H9 (cell line): ENCODE measurements at regions not wholly inside any gene's neighbourhood (a gene's known extent, or its start where the extent isn't known, plus 50 kb on each side); places are given as distances from the start of the nearest gene placed in this dataset.

Source experiments
- DNase-seq: peaks from one replicate; pipeline ENCODE4 v3.0.0-alpha.2; 2017
- H2AFZ ChIP-seq: one replicate; pipeline ENCODE4 v1.6.1; 2013; ENCODE audit warnings: mild to moderate bottlenecking, low read length, control low read depth, moderate library complexity
- H2AK5ac ChIP-seq: 2 replicates; pipeline ENCODE4 v1.6.1; 2013; ENCODE audit warnings: low read length, control low read depth, mixed read lengths; ENCODE audit not compliant: insufficient read length
- H2BK120ac ChIP-seq: one replicate; pipeline ENCODE4 v1.6.1; 2013; ENCODE audit warnings: low read depth, mild to moderate bottlenecking, low read length, control low read depth, inconsistent platforms; ENCODE audit not compliant: poor library complexity, severe bottlenecking
- H2BK12ac ChIP-seq: 2 replicates; pipeline ENCODE4 v1.6.1; 2013; ENCODE audit warnings: low read length, control low read depth, mixed read lengths, low read depth; ENCODE audit not compliant: insufficient read length
- H2BK15ac ChIP-seq: 2 replicates; pipeline ENCODE4 v1.6.1; 2013; ENCODE audit warnings: low read depth, low read length, control low read depth
- H2BK20ac ChIP-seq: one replicate; pipeline ENCODE4 v1.6.1; 2013; ENCODE audit warnings: low read depth, mild to moderate bottlenecking, low read length, control low read depth, inconsistent platforms; ENCODE audit not compliant: poor library complexity, severe bottlenecking
- H2BK5ac ChIP-seq: 2 replicates; pipeline ENCODE4 v1.6.1; 2013; ENCODE audit warnings: low read length, control low read depth, mixed read lengths; ENCODE audit not compliant: insufficient read length
- H3K14ac ChIP-seq: 2 replicates; pipeline ENCODE4 v1.6.1; 2013; ENCODE audit warnings: low read length, control low read depth; ENCODE audit not compliant: insufficient read depth
- H3K18ac ChIP-seq: 2 replicates; pipeline ENCODE4 v1.6.1; 2013; ENCODE audit warnings: low read depth, mild to moderate bottlenecking, mixed read lengths, low read length, control low read depth; ENCODE audit not compliant: insufficient read length
- H3K23ac ChIP-seq: 2 replicates; pipeline ENCODE4 v1.6.1; 2013; ENCODE audit warnings: low read length, control low read depth, mixed read lengths, low read depth; ENCODE audit not compliant: insufficient read length
- H3K23me2 ChIP-seq: 2 replicates; pipeline ENCODE4 v1.6.1; 2013; ENCODE audit warnings: low read depth, mild to moderate bottlenecking, mixed read lengths, low read length, control low read depth; ENCODE audit not compliant: insufficient read length, poor library complexity, severe bottlenecking
- H3K27ac ChIP-seq: 2 replicates; pipeline ENCODE4 v1.5.1; 2013; ENCODE audit warnings: low read length, control low read depth, mixed read lengths, low read depth; ENCODE audit not compliant: insufficient read length
- H3K27me3 ChIP-seq: 2 replicates; pipeline ENCODE4 v1.6.1; 2013; ENCODE audit warnings: low read length, control low read depth, inconsistent platforms; ENCODE audit not compliant: insufficient read depth
- H3K4ac ChIP-seq: 2 replicates; pipeline ENCODE4 v1.6.1; 2013; ENCODE audit warnings: low read depth, mild to moderate bottlenecking, control low read depth, inconsistent platforms, low read length, moderate library complexity
- H3K4me1 ChIP-seq: 2 replicates; pipeline ENCODE4 v1.6.1; 2013; ENCODE audit warnings: low read length, control low read depth, inconsistent platforms; ENCODE audit not compliant: insufficient read depth
- H3K4me2 ChIP-seq: 2 replicates; pipeline ENCODE4 v1.6.1; 2013; ENCODE audit warnings: low read length, control low read depth, mixed read lengths; ENCODE audit not compliant: insufficient read length, insufficient read depth
- H3K56ac ChIP-seq: 2 replicates; pipeline ENCODE4 v1.6.1; 2013; ENCODE audit warnings: low read depth, mild to moderate bottlenecking, mixed read lengths, low read length, control low read depth; ENCODE audit not compliant: insufficient read length
- H3K79me1 ChIP-seq: 2 replicates; pipeline ENCODE4 v1.6.1; 2013; ENCODE audit warnings: low read depth, mild to moderate bottlenecking, moderate library complexity, low read length, control low read depth, inconsistent platforms; ENCODE audit not compliant: insufficient read depth, poor library complexity, severe bottlenecking
- H3K79me2 ChIP-seq: 2 replicates; pipeline ENCODE4 v1.6.1; 2013; ENCODE audit warnings: low read length, control low read depth, inconsistent platforms; ENCODE audit not compliant: insufficient read depth
- H3K9ac ChIP-seq: 2 replicates; pipeline ENCODE4 v1.6.1; 2013; ENCODE audit warnings: low read length, control low read depth, mixed read lengths; ENCODE audit not compliant: insufficient read length; ENCODE audit errors: extremely low read depth
- H3K9me3 ChIP-seq: one replicate; pipeline ENCODE4 v1.6.1; 2013; ENCODE audit warnings: low read depth, low read length, inconsistent platforms; ENCODE audit not compliant: control insufficient read depth
- H3T11ph ChIP-seq: one replicate; pipeline ENCODE4 v1.6.1; 2013; ENCODE audit warnings: mild to moderate bottlenecking, low read length, control low read depth, inconsistent platforms
- H4K20me1 ChIP-seq: one replicate; pipeline ENCODE4 v1.6.1; 2013; ENCODE audit not compliant: control insufficient read depth, insufficient read length, insufficient read depth
- H4K5ac ChIP-seq: 2 replicates; pipeline ENCODE4 v1.6.1; 2013; ENCODE audit warnings: low read depth, mild to moderate bottlenecking, mixed read lengths, low read length, control low read depth; ENCODE audit not compliant: insufficient read length
- H4K8ac ChIP-seq: replicated peaks from 2 replicates; pipeline ENCODE4 v1.6.1; 2013; ENCODE audit warnings: low read length, control low read depth, mixed read lengths, low read depth; ENCODE audit not compliant: insufficient read length
- H4K91ac ChIP-seq: 2 replicates; pipeline ENCODE4 v1.6.1; 2013; ENCODE audit warnings: low read depth, mild to moderate bottlenecking, moderate library complexity, mixed read lengths, low read length, control low read depth; ENCODE audit not compliant: insufficient read length
- H3K27ac Mint-ChIP-seq, 3 experiments: 2 replicates in 2 of 3; 3 replicates in 1 of 3; pipeline ENCODE4 v1.8.0; 2020 to 2021; ENCODE audit warnings: mixed read lengths in 3 of 3, mild to moderate bottlenecking in 1 of 3, moderate library complexity in 1 of 3
- H3K27me3 Mint-ChIP-seq: 2 replicates; pipeline ENCODE4 v1.8.0; 2021; ENCODE audit warnings: low read depth, mild to moderate bottlenecking, moderate library complexity, mixed read lengths
- H3K36me3 Mint-ChIP-seq, 3 experiments: 2 replicates in 2 of 3; 3 replicates in 1 of 3; pipeline ENCODE4 v1.8.0; 2020 to 2021; ENCODE audit warnings: low read depth in 3 of 3, mixed read lengths in 3 of 3; ENCODE audit not compliant: insufficient read depth in 1 of 3
- H3K4me1 Mint-ChIP-seq, 2 experiments: 2 replicates each; pipeline ENCODE4 v1.8.0; 2020; ENCODE audit warnings: mixed read lengths in 2 of 2
- H3K4me3 Mint-ChIP-seq, 2 experiments: 2 replicates in 1 of 2; 3 replicates in 1 of 2; pipeline ENCODE4 v1.8.0; 2020 to 2021; ENCODE audit warnings: mild to moderate bottlenecking in 2 of 2, mixed read lengths in 2 of 2, moderate library complexity in 1 of 2
- H3K9me3 Mint-ChIP-seq, 2 experiments: 2 replicates in 1 of 2; 3 replicates in 1 of 2; pipeline ENCODE4 v1.8.0; 2020; ENCODE audit warnings: mild to moderate bottlenecking in 2 of 2, mixed read lengths in 2 of 2, moderate library complexity in 1 of 2
- CTCF ChIP-seq: fragments of 200-600 bp; sonication (generic); conservative IDR thresholded peaks from 3 replicates; pipeline ENCODE4 v1.8.0; 2021; ENCODE audit warnings: antibody characterized with exemption, mild to moderate bottlenecking
- WGBS: extraction: QIAGEN DNeasy Blood & Tissue Kit; methylation state at CpG from one replicate; pipeline ENCODE4 v1.1.7; 2013; ENCODE audit warnings: missing lambda C conversion rate, low lambda C conversion rate, mixed read lengths; ENCODE audit not compliant: insufficient read length; ENCODE audit errors: extremely low coverage; 5-methylcytosine and 5-hydroxymethylcytosine counted together

GRCh38 chr2:20531633-20532262 is 84.9 kb downstream of the RHOB start:
- no peak overlapping the region for H2BK15ac ChIP-seq
- no peak overlapping the region for H3K27ac Mint-ChIP-seq
- peaks cover 5% of the 10 kb centered on the region for H3K27me3 Mint-ChIP-seq
- H3K23me2 ChIP-seq, result no peaks in the 10 kb centered on the region
- H3K18ac ChIP-seq, result no peak overlapping the region
- H2AK5ac ChIP-seq, result no peak overlapping the region
- no peaks in the 10 kb centered on the region for H3K27me3 ChIP-seq
- H2BK120ac ChIP-seq, result no peak overlapping the region
- H3K9me3 Mint-ChIP-seq, result no peaks in the 10 kb centered on the region
- H3K14ac ChIP-seq, result no peak overlapping the region
- no peak overlapping the region for H4K5ac ChIP-seq
- TF ChIP-seq CTCF, result no peak
- H3K23ac ChIP-seq, result no peak overlapping the region
- no peak overlapping the region for H2AFZ ChIP-seq
- H3K4me2 ChIP-seq, result no peak overlapping the region
- no peak for DNase-seq
- H2BK5ac ChIP-seq, result no peak overlapping the region
- no peak overlapping the region for H2BK20ac ChIP-seq
- H2BK12ac ChIP-seq, result no peak overlapping the region
- no peaks in the 10 kb centered on the region for H3K79me1 ChIP-seq
- H3T11ph ChIP-seq, result no peak overlapping the region
- no peak overlapping the region for H3K27ac ChIP-seq
- no peaks in the 10 kb centered on the region for H3K79me2 ChIP-seq
- no CpG with 5 or more reads among the region's 8 CpGs for WGBS
- H4K91ac ChIP-seq, result no peak overlapping the region
- no peak overlapping the region for H4K8ac ChIP-seq
- H3K9ac ChIP-seq, result no peak overlapping the region
- no peak overlapping the region for H3K56ac ChIP-seq
- H3K4me1 ChIP-seq, result no peaks in the 10 kb centered on the region
- peaks cover 26 to 35% of the 10 kb centered on the region in 2 experiments for H3K4me1 Mint-ChIP-seq
- H3K9me3 ChIP-seq, result no peaks in the 10 kb centered on the region
- H3K36me3 Mint-ChIP-seq, result no peaks in the 10 kb centered on the region
- no peak overlapping the region for H3K4me3 Mint-ChIP-seq
- H3K4ac ChIP-seq, result no peak overlapping the region
- H4K20me1 ChIP-seq, result no peaks in the 10 kb centered on the region
